Stimulated activated CD8-positive, alpha-beta memory T cell treated with anti-CD3 and anti-CD28 coated beads, Interleukin-12 subunit alpha, Interleukin-12 subunit beta, amount 100 ng/mL, for 4 hours (primary cell): ENCODE measurements at regions not wholly inside any gene's neighbourhood (a gene's known extent, or its start where the extent isn't known, plus 50 kb on each side); places are given as distances from the start of the nearest gene placed in this dataset.
"Not testable (repeated sequence)": the region's sequence is repeated elsewhere in the genome, so short reads cannot be mapped to it uniquely, and the experiment has no call there.

Experiments
- DNase-seq: peaks from one replicate; pipeline ENCODE4 v3.0.0-alpha.2; 2020; ENCODE audit warnings: low read depth

- no peak for DNase-seq
Observed at GRCh38 chr4:53866055-53866454, 198.3 kb downstream of the CHIC2 start.

- no peak for DNase-seq
Observed at GRCh38 chr4:53865054-53865453, 199.4 kb downstream of the CHIC2 start.

GRCh38 chr4:53863736-53864365 lies 200.6 kb downstream of the CHIC2 start:
- DNase-seq = no peak

DNA sequence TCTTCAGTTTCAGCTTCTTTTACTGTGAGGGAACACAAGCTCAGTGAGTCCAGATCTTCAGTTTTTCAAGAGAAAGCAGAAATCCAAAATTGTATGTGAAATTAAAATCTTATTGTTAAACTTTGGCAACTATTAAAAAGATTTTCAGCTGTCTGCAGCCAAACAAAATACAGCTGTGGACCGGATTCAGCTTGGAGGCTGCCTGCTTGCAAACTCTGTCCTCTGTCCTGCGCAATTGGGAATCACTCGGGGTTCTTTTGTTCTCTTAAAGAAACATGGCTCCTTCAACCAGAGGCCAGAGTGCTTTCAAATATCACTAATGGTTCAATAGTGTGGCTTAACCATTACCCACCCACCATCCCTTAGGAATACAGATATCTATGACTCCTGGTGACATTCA lies 201.2 kb downstream of the CHIC2 start:
- no peak for DNase-seq

DNA sequence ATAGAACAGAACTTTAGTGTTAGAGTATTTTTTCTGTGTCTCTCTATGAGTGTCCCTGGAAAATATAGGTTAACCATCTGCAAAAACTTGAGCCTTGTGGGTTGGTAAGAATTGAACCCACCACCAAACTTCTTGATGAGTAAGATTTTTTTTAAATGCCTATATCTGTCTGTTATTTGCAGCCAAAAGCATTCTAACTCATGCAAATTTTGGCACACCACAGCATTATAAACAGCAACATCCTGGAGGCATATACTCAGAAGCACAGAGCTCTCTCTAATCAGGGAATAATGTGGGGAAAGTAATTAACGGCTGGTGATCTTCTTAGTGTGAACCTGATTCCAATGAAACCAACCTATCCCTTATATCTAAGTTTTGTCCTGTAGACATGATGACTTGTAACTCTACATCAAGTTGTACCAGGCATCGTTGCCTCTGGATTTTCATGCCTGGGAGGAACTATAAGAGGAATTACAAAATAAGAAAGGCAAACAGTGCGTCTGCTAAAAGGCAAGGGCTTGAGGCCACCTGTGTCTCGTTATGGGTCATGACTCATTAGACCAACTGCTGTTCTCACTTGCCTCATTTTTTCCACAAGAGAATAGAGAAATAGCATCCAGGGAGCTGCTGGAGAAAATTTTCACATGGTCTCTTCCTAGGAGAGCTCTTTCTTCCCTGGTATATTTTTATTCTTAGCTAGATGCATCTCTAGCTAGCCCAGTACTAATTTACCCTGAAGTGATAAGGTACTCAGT lies 202.4 kb downstream of the CHIC2 start:
- no peak for DNase-seq

GRCh38 chr4:53859305-53859704 lies 205.1 kb downstream of the CHIC2 start:
- DNase-seq = no peak

- DNase-seq = no peak
Observed at GRCh38 chr4:53858744-53859143, 205.7 kb downstream of the CHIC2 start.

DNA sequence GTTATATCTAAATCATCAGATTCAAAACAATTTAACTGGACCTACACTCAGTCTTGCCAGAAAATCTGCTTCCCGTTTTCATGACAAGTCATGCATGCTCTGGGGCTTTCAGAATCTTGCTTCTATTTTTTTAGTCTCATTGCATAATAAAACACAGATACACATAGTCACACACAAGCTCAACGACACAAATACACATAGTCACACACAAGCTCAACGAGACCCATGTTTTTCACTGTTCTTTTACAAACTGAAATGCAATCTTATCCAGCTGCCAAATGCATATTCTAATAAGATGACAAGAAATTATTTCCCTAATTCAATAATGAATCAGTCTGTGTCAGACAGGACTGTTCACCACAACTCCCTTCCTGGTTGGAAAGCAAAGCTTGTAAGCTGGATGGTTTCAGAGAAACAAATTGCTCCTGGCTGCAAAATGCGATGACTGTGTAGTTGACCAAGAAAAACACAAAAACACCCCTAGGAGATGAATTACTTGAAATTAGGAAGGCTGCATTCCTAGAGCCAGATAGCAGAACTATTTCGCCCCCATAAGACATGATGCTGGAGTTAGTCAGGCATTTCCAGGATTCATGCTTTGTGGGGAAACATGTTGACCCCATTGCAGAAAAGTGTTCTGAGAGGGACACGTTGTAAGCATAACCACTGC lies 208.7 kb downstream of the CHIC2 start:
- DNase-seq = no peak

DNA sequence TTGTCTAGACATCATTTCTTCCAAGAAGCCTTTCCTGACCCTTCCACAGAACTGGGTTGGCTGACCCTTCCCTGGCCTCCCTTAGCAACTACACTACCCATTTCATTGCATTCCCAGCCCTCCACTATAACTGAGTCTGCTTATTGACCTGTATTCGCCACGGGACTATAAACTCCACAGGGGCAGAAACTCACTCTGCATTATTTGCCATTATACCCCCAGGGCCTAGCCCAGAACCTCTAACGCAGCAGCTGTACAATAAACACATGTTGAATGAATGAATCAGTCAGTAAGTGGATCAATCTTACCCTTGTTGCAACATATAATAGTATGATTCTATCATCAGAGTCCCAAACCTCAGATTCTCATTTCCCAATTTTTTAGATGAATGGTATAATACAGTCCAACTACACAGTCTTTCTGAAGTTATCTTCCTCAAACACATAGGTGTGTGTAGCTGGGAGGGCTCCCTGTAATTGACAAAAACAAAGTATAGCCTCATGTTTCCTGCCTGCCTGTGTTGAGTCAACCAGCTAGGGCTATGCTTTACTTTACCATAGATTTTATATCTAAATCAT lies 209.3 kb downstream of the CHIC2 start:
- DNase-seq = no peak

DNA sequence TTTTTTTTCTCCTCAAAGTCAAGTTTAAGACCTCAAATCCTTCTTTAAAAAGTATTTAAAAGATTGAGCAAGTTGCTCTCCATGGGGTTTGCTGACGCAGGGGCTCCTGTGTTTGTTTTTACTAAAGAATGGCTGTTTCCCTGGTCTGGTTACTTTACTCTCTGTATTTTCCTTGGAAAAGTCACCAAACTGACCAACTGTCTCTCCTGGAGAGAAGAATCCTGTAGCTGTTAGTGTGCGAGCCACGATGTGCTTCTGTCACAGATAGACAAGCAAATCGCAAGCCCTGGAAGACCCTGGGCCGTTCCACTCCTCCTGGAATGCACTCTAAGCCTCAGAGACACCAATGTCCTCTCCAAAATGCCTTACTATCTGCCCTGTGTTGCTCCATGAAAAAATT lies 212.1 kb downstream of the CHIC2 start:
- no peak for DNase-seq

DNA sequence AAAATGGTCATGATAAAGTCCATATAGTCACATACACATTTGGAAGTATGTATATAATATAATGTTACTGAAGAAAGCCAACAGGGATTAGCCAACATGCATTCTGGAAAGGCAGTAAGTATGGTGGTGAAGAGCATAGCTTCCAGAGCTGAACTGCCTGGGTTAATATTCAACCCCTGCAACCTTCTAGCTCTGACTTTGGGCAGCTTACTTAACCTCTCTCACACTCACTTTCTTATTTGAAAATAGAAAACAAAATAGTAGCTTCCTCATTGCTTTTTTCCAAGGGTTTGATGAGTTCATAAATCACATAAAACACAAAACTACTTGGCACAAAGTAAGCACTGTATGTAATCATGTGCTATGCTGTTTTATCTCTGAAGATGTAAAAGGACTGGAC lies 216.4 kb downstream of the CHIC2 start:
- no peak for DNase-seq

GRCh38 chr4:53844551-53844950 lies 219.9 kb downstream of the CHIC2 start:
- DNase-seq = no peak

GRCh38 chr4:53844133-53844532 lies 220.3 kb downstream of the CHIC2 start:
- no peak for DNase-seq

- DNase-seq = no peak
Observed at GRCh38 chr4:53841711-53842110, 222.7 kb downstream of the CHIC2 start.

GRCh38 chr4:53840643-53841042 lies 223.8 kb downstream of the CHIC2 start:
- DNase-seq = no peak

DNA sequence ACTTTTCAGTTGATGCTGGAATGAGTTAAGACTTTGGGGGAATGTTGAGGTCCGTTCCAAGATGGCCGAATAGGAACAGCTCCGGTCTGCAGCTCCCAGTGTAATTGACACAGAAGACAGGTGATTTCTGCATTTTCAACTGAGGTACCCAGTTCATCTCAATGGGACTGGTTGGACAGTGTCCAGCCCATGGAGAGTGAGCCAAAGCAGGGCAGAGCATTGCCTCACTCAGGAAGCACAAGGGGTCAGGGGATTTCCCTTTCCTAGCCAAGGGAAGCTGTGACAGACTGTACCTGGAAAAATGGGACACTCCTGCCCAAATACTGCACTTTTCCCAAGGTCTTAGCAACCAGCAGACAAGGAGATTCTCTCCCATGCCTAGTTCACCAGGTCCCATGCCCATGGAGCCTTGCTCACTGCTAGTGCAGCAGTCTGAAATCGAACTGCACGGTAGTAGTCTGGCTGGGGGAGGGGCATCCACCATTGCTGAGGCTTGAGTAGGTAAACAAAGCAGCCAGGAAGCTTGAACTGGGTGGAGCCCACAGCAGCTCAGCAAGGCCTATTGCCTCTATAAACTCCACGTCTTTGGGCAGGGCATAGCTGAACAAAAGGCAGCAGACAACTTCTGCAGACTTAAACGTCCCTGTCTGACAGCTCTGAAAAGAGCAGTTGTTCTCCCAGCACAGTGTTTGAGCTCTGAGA lies 231.0 kb downstream of the CHIC2 start:
- not testable (repeated sequence) for DNase-seq

- no peak for DNase-seq
Observed at GRCh38 chr4:53832549-53832948, 231.9 kb downstream of the CHIC2 start.

DNA sequence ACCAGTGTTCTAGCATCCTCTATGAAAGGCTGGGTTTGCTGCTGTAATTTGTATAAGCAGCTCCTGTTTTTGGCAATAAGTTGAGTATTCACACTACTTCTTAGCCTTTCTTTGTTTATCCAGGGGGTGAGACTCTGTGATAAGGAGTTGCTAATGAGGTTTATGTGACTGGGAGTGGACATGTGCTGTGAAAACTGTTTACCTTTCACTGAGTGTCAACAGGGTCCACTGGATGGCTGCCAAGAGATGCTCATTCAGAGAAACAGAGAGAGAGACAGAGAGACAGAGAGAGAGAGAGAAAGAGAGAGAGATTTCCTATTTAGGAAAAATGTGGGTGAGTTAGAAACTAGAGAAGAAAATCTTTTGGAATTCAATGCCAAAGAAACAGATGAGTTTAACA lies 233.9 kb downstream of the CHIC2 start:
- DNase-seq = no peak

- no peak for DNase-seq
Observed at GRCh38 chr4:53821179-53821851, 230.0 kb upstream of the LNX1 start.

DNA sequence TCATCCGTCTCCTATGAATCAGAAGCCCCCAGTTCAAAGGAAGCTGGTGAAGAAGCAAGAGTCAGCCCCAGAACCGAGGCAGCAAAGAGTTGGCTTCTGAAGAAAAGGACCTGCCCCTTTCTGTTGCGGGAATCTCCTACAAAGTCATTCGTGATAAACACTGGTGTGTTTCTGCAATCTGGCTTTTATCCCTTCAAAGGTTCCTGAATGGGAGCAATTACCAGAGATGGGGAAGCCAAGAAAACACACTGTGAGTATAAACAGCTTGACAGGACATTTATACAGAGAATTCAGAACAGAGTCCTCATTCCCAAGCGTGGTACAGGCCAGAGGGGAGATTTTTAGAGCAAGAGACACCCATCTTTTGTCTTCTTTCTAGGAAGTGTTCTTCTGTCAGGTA lies 226.8 kb upstream of the LNX1 start:
- DNase-seq = no peak

DNA sequence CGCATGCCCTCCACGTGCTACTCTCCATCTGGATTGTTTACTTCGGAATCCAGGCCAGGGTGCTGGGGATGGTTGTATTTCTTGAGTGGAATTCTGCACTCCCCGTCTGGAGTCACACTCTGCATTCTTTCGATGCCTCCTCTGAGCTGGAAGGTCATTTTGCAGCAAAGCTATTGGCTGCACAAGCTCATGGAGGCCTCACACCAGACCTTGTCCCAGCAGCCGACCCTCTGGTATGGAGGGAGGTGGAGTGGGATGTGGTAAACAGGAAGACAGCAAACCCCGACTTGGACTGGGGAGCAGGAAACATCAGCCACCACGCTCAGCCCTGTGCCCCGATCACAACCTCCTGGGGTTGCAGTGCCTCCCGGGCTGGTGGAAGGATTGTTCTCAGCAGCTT lies 225.3 kb upstream of the LNX1 start:
- no peak for DNase-seq

DNA sequence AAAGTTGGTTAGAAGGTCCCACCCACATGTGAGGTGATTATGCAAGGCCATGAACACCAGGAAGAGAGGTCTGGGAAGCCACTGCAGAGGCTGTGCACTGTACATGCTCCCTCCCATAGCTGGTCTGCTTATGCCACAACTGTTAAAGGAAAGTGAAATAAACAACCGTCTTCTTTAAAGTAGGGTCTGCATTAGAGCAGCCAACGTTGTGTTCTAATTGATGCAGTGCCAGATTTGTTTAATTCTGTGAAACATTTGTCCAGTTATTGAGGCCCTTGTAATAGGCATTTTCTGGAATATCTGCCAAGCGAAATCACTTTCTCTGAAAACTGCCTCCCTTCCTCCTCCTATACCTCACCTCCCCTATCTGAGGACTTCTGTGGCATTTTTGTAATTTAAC lies 224.0 kb upstream of the LNX1 start:
- no peak for DNase-seq
